AG09319 (cell line): ENCODE measurements at regions not wholly inside any gene's neighbourhood (a gene's known extent, or its start where the extent isn't known, plus 50 kb on each side); places are given as distances from the start of the nearest gene placed in this dataset.

Source experiments
- DNase-seq: peaks from one replicate; pipeline ENCODE4 v3.0.0-alpha.2; 2010; ENCODE audit warnings: low read depth; ENCODE audit errors: extremely low read depth
- TF ChIP-seq, protein P1 (sequence below): IDR thresholded peaks from 2 replicates; pipeline ENCODE4 v1.5.1; 2011; ENCODE audit warnings: low read depth, mild to moderate bottlenecking, inconsistent platforms, low read length, moderate library complexity

DNA sequence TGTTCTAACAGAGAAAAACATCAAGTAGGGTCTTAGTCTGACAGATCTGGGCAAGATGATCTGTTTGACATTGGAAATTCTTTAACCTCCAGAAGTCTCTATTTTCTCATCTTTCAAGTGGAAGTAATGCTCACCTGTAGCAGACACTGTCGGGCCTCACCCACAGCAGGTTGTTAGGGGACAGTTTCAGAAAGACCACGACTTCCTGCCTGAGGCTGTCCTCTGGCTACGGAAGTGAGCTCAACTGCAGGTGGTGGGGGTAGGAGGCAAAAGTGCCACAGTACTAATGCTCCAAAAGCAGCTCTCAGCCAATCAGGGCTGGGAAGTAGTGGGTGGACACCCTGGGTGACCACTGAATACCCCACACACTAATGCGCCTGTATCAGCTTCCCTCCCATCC is 111.4 kb upstream of the TOPAZ1 start:
- DNase-seq = no peak
- TF ChIP-seq, protein P1, sequence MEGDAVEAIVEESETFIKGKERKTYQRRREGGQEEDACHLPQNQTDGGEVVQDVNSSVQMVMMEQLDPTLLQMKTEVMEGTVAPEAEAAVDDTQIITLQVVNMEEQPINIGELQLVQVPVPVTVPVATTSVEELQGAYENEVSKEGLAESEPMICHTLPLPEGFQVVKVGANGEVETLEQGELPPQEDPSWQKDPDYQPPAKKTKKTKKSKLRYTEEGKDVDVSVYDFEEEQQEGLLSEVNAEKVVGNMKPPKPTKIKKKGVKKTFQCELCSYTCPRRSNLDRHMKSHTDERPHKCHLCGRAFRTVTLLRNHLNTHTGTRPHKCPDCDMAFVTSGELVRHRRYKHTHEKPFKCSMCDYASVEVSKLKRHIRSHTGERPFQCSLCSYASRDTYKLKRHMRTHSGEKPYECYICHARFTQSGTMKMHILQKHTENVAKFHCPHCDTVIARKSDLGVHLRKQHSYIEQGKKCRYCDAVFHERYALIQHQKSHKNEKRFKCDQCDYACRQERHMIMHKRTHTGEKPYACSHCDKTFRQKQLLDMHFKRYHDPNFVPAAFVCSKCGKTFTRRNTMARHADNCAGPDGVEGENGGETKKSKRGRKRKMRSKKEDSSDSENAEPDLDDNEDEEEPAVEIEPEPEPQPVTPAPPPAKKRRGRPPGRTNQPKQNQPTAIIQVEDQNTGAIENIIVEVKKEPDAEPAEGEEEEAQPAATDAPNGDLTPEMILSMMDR = no peak

DNA sequence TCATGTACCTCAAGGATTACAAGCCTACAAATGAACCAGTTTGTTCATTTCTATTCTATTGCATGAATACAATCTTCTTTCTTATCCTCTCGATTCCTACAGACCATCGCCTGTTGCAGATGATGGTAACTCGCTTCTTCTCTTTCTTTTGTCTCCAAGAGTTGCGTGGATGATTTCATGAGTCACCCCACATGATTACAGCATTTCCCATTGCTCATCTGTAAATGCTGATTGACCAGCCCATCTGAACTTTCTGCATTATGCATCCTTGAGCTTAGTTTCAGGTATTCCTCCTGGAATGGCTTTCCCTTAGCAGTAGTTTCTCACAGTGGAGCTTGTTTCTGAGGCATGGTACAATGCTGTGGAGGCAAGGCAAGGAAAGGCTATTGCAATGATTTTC is 109.6 kb upstream of the TOPAZ1 start:
- TF ChIP-seq, protein P1 = no peak
- no peak for DNase-seq

DNA sequence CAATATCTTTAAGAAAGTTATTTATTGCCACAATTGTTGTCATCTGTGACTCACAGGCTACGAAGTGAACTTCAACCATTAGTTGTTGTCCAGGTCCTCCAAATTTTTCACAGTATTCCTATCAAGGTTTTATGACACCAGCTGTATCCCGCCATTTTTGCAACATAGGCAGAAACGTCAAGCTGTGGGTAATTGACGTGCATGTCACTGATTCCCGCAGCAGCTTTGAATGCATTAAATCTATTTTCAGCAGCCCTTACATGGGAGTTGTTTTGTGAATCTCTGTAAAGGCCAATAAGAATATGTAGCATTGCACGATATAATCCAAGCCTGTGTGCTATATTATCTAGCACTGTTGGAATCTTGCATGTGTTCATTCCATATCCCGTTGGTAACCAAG is 109.1 kb upstream of the TOPAZ1 start:
- TF ChIP-seq, protein P1 = no peak
- DNase-seq = no peak

DNA sequence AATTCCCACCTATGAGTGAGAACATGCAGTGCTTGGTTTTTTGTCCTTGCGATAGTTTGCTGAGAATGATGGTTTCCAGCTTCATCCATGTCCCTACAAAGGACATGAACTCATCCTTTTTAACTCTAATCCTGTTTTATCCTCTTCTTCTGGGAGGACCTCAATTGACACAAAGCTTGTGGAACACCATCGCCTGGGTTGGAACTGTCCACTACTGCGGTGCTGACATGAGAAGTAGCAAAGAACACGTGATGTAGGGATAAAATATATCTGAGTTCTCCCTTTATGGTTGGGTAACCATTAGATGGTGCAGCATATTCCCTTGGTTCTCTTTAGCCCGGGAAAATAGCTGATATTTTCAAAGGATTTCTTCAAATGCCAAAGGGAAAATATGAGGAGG is 105.3 kb upstream of the TOPAZ1 start:
- TF ChIP-seq, protein P1 = no peak
- DNase-seq = no peak

DNA sequence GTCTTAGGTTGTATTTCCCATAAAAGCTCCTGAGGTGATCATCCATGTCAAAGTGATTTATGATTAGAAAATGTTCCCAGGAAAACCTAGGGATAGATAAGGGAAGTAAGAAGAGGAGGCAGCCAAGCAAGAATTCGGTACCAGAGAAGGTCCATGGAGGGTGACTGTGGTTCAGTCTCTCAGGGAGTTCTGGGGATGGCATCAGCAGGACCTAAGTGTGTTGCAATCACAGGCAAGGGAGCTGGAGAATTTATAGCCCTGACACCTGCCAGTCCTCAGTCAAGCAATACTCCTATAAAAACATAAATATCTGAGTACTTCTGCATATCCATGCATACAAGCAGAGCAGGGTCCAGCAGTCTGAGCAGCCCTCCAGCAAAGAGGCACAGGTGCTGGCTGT is 95.6 kb upstream of the TOPAZ1 start:
- TF ChIP-seq, protein P1 = no peak
- no peak for DNase-seq

DNA sequence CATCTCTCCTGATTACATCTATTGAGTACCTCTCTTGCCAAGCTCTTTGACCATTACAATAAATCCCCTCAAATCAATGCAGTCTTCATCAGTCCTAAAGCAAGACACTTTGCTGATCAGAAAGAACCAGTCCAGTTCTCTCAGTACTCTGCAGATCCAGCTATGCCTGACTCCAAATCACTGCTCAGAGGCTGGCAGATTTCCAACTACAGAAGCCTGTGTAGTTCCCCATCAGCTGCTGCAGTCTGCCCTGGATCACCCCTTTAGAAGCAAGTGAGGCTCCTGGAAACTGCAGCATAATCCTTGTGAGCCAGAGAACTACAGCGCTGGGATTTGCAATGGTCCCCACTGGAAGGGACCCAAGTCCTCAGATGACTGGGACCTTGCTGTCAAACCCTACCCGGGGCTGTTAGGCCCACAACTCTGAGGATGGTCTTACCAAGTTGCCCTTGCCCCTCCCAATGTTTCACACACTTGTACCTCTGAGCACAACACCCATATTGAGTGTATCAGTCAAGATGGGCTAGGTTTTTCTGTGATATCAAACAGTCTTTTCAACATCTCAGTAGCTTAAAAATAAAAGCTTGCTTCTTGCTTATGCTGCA is 81.9 kb upstream of the TOPAZ1 start:
- no peak for DNase-seq
- TF ChIP-seq, protein P1 = no peak

DNA sequence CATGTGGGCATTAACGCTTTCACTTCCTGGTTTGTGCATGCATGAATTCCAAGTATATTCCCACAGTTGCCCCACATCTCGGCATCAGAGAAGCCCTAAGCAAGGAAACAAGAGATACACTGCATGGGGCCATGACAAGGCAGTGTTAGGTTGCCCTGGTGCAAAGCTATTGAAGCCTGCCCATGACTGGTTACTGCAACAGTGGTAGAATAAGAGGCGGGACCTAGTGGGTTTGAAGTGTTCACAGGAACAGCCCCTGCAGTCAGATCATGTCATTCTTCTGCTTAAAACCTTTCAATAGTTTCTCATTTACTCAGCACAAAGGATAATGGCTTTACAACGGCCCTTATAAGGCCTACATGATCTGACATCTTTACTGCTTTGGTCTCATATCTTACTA is 80.9 kb upstream of the TOPAZ1 start:
- no peak for DNase-seq
- TF ChIP-seq, protein P1 = no peak
